Upper lobe of left lung (tissue), 4 donors: ENCODE measurements at regions not wholly inside any gene's neighbourhood (a gene's known extent, or its start where the extent isn't known, plus 50 kb on each side); places are given as distances from the start of the nearest gene placed in this dataset.

Experiments used
- EP300 ChIP-seq, 4 donors: sonication (generic); formaldehyde crosslinking; IDR thresholded peaks; one replicate each; pipeline ENCODE4 v1.5.1; 2017; ENCODE audit warnings: antibody characterized with exemption in 4 of 4, control low read depth in 2 of 4
- POLR2A ChIP-seq, 4 donors: fragments of 450-650 bp; IDR thresholded peaks; one replicate each; pipeline ENCODE4 v1.5.1; 2016 to 2017; ENCODE audit warnings: antibody characterized with exemption in 4 of 4, mild to moderate bottlenecking in 2 of 4
- TF ChIP-seq, protein P1 (sequence below), 6 experiments: fragments of 450-650 bp in 4 of 6; fragments of 200-600 bp in 2 of 6; sonication (generic) in 2 of 6; IDR thresholded peaks; one replicate each; pipeline ENCODE4 v1.5.1; 2016 to 2019; ENCODE audit warnings: antibody characterized with exemption in 6 of 6

DNA sequence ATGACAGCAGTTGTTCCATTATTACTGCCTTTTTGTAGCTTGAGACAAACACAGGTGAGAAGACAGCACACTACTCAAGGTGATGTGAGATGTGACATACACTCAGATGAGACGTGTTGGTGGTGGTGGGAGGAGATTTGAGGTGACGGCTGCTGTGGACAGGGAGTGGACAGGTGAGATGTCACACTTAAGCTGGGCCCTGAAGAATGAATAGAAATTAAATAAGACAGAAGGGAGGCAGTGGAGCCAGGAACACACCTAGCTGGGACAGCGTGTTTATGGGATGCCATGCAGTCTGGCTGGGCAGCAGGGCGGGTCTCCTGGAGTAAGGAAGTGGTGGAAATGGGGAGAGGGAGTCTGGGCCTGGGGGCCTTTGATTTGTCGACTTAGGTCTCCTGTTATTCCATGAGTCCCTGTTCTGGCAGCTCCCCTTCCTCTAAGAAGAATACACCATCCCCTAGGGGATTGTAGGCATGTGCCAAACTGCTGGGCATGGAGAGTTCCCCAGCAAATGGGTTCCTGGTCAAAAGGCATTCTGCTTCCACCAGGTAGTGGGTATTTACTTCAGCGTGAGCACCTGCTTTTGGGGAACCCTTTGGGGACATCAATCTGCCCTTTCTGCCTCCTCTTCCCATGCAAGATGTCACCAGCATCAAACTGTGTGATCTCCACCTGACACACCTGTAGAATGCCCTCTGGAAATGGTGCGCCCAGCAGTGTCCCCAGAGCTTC lies 71.2 kb upstream of the ESRRB start:
- TF ChIP-seq, protein P1, sequence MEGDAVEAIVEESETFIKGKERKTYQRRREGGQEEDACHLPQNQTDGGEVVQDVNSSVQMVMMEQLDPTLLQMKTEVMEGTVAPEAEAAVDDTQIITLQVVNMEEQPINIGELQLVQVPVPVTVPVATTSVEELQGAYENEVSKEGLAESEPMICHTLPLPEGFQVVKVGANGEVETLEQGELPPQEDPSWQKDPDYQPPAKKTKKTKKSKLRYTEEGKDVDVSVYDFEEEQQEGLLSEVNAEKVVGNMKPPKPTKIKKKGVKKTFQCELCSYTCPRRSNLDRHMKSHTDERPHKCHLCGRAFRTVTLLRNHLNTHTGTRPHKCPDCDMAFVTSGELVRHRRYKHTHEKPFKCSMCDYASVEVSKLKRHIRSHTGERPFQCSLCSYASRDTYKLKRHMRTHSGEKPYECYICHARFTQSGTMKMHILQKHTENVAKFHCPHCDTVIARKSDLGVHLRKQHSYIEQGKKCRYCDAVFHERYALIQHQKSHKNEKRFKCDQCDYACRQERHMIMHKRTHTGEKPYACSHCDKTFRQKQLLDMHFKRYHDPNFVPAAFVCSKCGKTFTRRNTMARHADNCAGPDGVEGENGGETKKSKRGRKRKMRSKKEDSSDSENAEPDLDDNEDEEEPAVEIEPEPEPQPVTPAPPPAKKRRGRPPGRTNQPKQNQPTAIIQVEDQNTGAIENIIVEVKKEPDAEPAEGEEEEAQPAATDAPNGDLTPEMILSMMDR (IDR thresholded peaks at IDR 0.05) = no peak
- TF ChIP-seq POLR2A (IDR thresholded peaks at IDR 0.05) = no peak
- no peak for TF ChIP-seq EP300 (IDR thresholded peaks at IDR 0.05)
